Breast epithelium (tissue), 4 donors: ENCODE measurements at regions not wholly inside any gene's neighbourhood (a gene's known extent, or its start where the extent isn't known, plus 50 kb on each side); places are given as distances from the start of the nearest gene placed in this dataset.

Source experiments
- DNase-seq, 2 donors: peaks; one replicate each; pipeline ENCODE4 v3.0.0-alpha.2; 2019; ENCODE audit warnings: low spot score in 2 of 2
- H3K27ac ChIP-seq, 2 donors: fragments of 200-600 bp; sonication (generic) in 1 of 2; one replicate each; pipeline ENCODE4 v1.5.1; 2016 to 2019; ENCODE audit warnings: mild to moderate bottlenecking in 1 of 2
- H3K27me3 ChIP-seq, 2 donors: fragments of 200-600 bp; sonication (generic) in 1 of 2; one replicate each; pipeline versions ENCODE4 v1.5.1 to v1.6.0; 2017 to 2019; ENCODE audit warnings: control low read depth in 1 of 2, mild to moderate bottlenecking in 1 of 2
- H3K36me3 ChIP-seq: fragments of 200-600 bp; one replicate; pipeline ENCODE4 v1.5.1; 2019
- H3K4me1 ChIP-seq, 2 donors: fragments of 200-600 bp; sonication (generic); one replicate each; pipeline ENCODE4 v1.5.1; 2016 to 2019; ENCODE audit warnings: control low read depth in 1 of 2
- H3K4me3 ChIP-seq, 3 donors: fragments of 200-600 bp; sonication (generic); 1 replicate in 2 of 3; 2 replicates in 1 of 3; pipeline ENCODE4 v1.5.1; 2016 to 2019; ENCODE audit warnings: mild to moderate bottlenecking in 3 of 3, moderate library complexity in 2 of 3
- H3K9me3 ChIP-seq, 2 donors: fragments of 200-600 bp; sonication (generic) in 1 of 2; one replicate each; pipeline ENCODE4 v1.5.1; 2016 to 2019; ENCODE audit warnings: control low read depth in 1 of 2
- CTCF ChIP-seq, 3 donors: fragments of 450-650 bp; IDR thresholded peaks; one replicate each; pipeline ENCODE4 v1.5.1; 2016 to 2017; ENCODE audit warnings: antibody characterized with exemption in 3 of 3, mild to moderate bottlenecking in 3 of 3, moderate library complexity in 3 of 3
- POLR2A ChIP-seq: fragments of 450-650 bp; IDR thresholded peaks from one replicate; pipeline ENCODE4 v1.6.1; 2016; ENCODE audit warnings: antibody characterized with exemption, mild to moderate bottlenecking, moderate library complexity
- POLR2AphosphoS5 ChIP-seq, 3 donors: sonication (generic); formaldehyde crosslinking; IDR thresholded peaks; one replicate each; pipeline ENCODE4 v1.6.1; 2017; ENCODE audit warnings: antibody characterized with exemption in 3 of 3
- intact Hi-C: fragments of 100-400 bp; cut with DNase I; formaldehyde crosslinking; loops from one replicate; pipeline ENCODE4 v1.15.1; 2023; ENCODE audit warnings: low total_unique reads

GRCh38 chr5:166540156-166540555, 1751.3 kb upstream of the WWC1 start:
- Histone ChIP-seq H3K36me3 (no peaks in the 10 kb centered on the region), H3K27ac (no peak overlapping the region), H3K27me3 (no peaks in the 10 kb centered on the region), H3K9me3 (peaks cover 0 to 9% of the 10 kb centered on the region in 2 donors), H3K4me3 (no peak overlapping the region), H3K4me1 (no peaks in the 10 kb centered on the region)
- no peak for DNase-seq
- no peak for TF ChIP-seq POLR2AphosphoS5 (IDR thresholded peaks at IDR 0.05)
- no peak for TF ChIP-seq POLR2A
- no peak for TF ChIP-seq CTCF (IDR thresholded peaks at IDR 0.05)
- intact Hi-C loops = no loop called here

- no peak for DNase-seq
- no peaks in the 10 kb centered on the region for H3K9me3 ChIP-seq
- H3K4me1 ChIP-seq = no peaks in the 10 kb centered on the region
- no peaks in the 10 kb centered on the region for H3K36me3 ChIP-seq
- no peaks in the 10 kb centered on the region for H3K27me3 ChIP-seq
- TF ChIP-seq POLR2AphosphoS5 (IDR thresholded peaks at IDR 0.05) (no peak), CTCF (IDR thresholded peaks at IDR 0.05) (no peak), POLR2A (no peak)
- no peak overlapping the region for H3K4me3 ChIP-seq
- H3K27ac ChIP-seq = no peak overlapping the region
- intact Hi-C loops = no loop called here
Measured at GRCh38 chr5:166551384-166551783, 1740.1 kb upstream of the WWC1 start.

- Histone ChIP-seq H3K27me3 (no peaks in the 10 kb centered on the region), H3K27ac (no peak overlapping the region), H3K4me3 (no peak overlapping the region), H3K4me1 (no peaks in the 10 kb centered on the region), H3K9me3 (no peaks in the 10 kb centered on the region), H3K36me3 (no peaks in the 10 kb centered on the region)
- DNase-seq = no peak
- intact Hi-C loops = no loop called here
- no peak for TF ChIP-seq POLR2A
- no peak for TF ChIP-seq CTCF (IDR thresholded peaks at IDR 0.05)
- no peak for TF ChIP-seq POLR2AphosphoS5 (IDR thresholded peaks at IDR 0.05)
Measured at GRCh38 chr5:166553778-166554177, 1737.7 kb upstream of the WWC1 start.

DNA sequence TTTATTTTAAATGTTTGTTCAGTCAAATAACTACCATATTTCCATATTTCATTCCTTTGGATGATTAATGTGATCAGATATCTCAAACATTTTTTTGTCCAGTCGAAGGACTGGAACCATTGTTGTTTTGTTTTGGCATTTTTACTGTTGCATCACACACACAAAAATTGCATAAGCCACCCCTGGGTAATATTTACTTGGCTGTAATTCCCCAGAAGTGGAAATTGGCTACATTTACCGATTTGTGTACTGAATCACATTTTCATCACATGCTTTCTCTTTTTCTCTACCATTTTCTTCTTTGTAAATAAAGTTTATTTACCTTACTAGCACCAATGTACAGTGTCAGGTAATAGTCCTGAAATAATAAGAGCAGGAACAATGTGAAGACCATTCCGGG, 1729.7 kb upstream of the WWC1 start:
- Histone ChIP-seq H3K36me3 (peaks cover 4% of the 10 kb centered on the region), H3K4me3 (no peak overlapping the region), H3K27ac (no peak overlapping the region), H3K4me1 (no peaks in the 10 kb centered on the region), H3K9me3 (peaks cover 0 to 9% of the 10 kb centered on the region in 2 donors), H3K27me3 (no peaks in the 10 kb centered on the region)
- DNase-seq = no peak
- intact Hi-C loops = no loop called here
- TF ChIP-seq CTCF (IDR thresholded peaks at IDR 0.05) = no peak
- TF ChIP-seq POLR2A = no peak
- no peak for TF ChIP-seq POLR2AphosphoS5 (IDR thresholded peaks at IDR 0.05)

DNA sequence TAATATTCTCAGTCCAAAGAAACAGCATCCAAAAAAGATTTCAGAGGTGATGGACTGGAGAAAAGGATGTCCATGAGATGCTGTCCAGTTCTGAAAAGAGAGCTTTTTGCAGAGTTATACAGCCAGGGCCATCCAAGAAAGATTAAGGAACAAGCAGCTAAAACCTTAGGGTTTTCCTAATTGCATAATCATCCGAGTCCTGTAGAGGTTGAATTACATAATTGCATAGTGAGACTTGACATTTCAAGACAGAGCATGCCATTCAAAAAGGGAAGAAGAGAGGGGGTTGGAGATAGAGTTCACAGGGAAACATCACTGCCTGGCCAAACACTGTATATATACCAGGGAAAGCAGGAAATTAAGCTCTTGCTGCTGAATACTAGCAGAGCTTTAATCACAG, 1729.2 kb upstream of the WWC1 start:
- Histone ChIP-seq H3K4me3 (no peak overlapping the region), H3K27me3 (no peaks in the 10 kb centered on the region)
- intact Hi-C loops = no loop called here

More for the DNA sequence above, 1729.2 kb upstream of the WWC1 start:
- TF ChIP-seq CTCF (IDR thresholded peaks at IDR 0.05) = no peak
- TF ChIP-seq POLR2AphosphoS5 (IDR thresholded peaks at IDR 0.05) = no peak
- no peak for TF ChIP-seq POLR2A
- H3K4me1 ChIP-seq = no peaks in the 10 kb centered on the region
- H3K9me3 ChIP-seq = peaks cover 0 to 9% of the 10 kb centered on the region in 2 donors
- no peak overlapping the region for H3K27ac ChIP-seq
- peaks cover 4% of the 10 kb centered on the region for H3K36me3 ChIP-seq
- DNase-seq = no peak
